Esophagus squamous epithelium (tissue), 4 donors: ENCODE measurements at regions not wholly inside any gene's neighbourhood (a gene's known extent, or its start where the extent isn't known, plus 50 kb on each side); places are given as distances from the start of the nearest gene placed in this dataset.

Experiments used
- CTCF ChIP-seq, 6 experiments: fragments of 450-650 bp in 4 of 6; fragments of 200-600 bp in 2 of 6; sonication (generic) in 2 of 6; IDR thresholded peaks; one replicate each; pipeline ENCODE4 v1.5.1; 2016 to 2019; ENCODE audit warnings: antibody characterized with exemption in 6 of 6, mild to moderate bottlenecking in 4 of 6, moderate library complexity in 4 of 6
- POLR2A ChIP-seq, 4 donors: fragments of 450-650 bp; IDR thresholded peaks; one replicate each; pipeline ENCODE4 v1.6.1; 2017; ENCODE audit warnings: antibody characterized with exemption in 4 of 4, mild to moderate bottlenecking in 4 of 4, moderate library complexity in 3 of 4

GRCh38 chr11:60594998-60595642 lies 79.9 kb downstream of the MS4A13 start:
- no peak for TF ChIP-seq POLR2A (IDR thresholded peaks at IDR 0.05)
- TF ChIP-seq CTCF (IDR thresholded peaks at IDR 0.05) = no peak
